Panc1 (cell line): ENCODE measurements at regions not wholly inside any gene's neighbourhood (a gene's known extent, or its start where the extent isn't known, plus 50 kb on each side); places are given as distances from the start of the nearest gene placed in this dataset.

Experiments
- ATAC-seq: fragments of 200-7000 bp; cut with Tn5 transposase; 2 replicates; pipeline ENCODE4 v1.9.1; 2020; ENCODE audit warnings: mild to moderate bottlenecking, moderate library complexity
- BruUV-seq: library from RNA; stranded (reverse); fragments of 400-500 nt; replicated peaks from 2 replicates; lab custom pipeline; 2021; lab: Mats Ljungman, UMichigan
- CTCF ChIA-PET: fragments of 300-600 bp; sonication (Branson Sonifier 250); formaldehyde crosslinking; loops from one replicate; lab custom pipeline; 2022; ENCODE audit warnings: antibody characterized with exemption; lab: Charles Lee
- POLR2A ChIA-PET: fragments of 300-600 bp; sonication (Branson Sonifier 250); formaldehyde crosslinking; loops from one replicate; lab custom pipeline; 2022; ENCODE audit warnings: antibody characterized with exemption; lab: Charles Lee
- DNase-seq: peaks from one replicate; pipeline ENCODE4 v3.0.0-alpha.2; 2010; ENCODE audit warnings: low read depth, low spot score
- H3K27ac ChIP-seq: 2 replicates; pipeline ENCODE4 v1.5.1; 2011; ENCODE audit warnings: mild to moderate bottlenecking, low read length, inconsistent platforms
- H3K27me3 ChIP-seq: fragments of 200-500 bp; sonication (Bioruptor generic); 2 replicates; pipeline ENCODE4 v1.6.0; 2014; ENCODE audit warnings: low read length, inconsistent platforms; ENCODE audit not compliant: control insufficient read depth, insufficient read depth
- H3K36me3 ChIP-seq: fragments of 200-500 bp; sonication (Bioruptor generic); 2 replicates; pipeline ENCODE4 v1.5.1; 2014; ENCODE audit warnings: inconsistent platforms, mild to moderate bottlenecking, low read length, moderate library complexity; ENCODE audit not compliant: control insufficient read depth, insufficient read depth
- H3K4me1 ChIP-seq: 2 replicates; pipeline ENCODE4 v1.5.1; 2011; ENCODE audit warnings: inconsistent platforms, mild to moderate bottlenecking, low read length, moderate library complexity; ENCODE audit not compliant: control insufficient read depth, insufficient read depth
- H3K4me3 ChIP-seq, 2 experiments: 2 replicates each; pipeline ENCODE4 v1.5.1; 2011 to 2012; ENCODE audit warnings: low read depth in 2 of 2, low read length in 2 of 2, mild to moderate bottlenecking in 2 of 2, inconsistent platforms in 1 of 2, moderate library complexity in 1 of 2
- H3K9me3 ChIP-seq: fragments of 200-500 bp; sonication (Bioruptor generic); 2 replicates; pipeline ENCODE4 v1.5.1; 2014; ENCODE audit warnings: low read depth, mild to moderate bottlenecking, inconsistent platforms, low read length, moderate library complexity; ENCODE audit not compliant: control insufficient read depth, insufficient read depth
- POLR2AphosphoS5 ChIP-seq: IDR thresholded peaks from 2 replicates; pipeline ENCODE4 v1.6.1; 2012; ENCODE audit warnings: mild to moderate bottlenecking, low read depth, low read length, moderate library complexity
- SIN3A ChIP-seq: IDR thresholded peaks from 2 replicates; pipeline ENCODE4 v1.6.1; 2012; ENCODE audit warnings: low read depth, mild to moderate bottlenecking, low read length, moderate library complexity, borderline replicate concordance; ENCODE audit not compliant: insufficient read depth
- TCF7L2 ChIP-seq: IDR thresholded peaks from 2 replicates; pipeline ENCODE4 v1.6.1; 2011; ENCODE audit warnings: mild to moderate bottlenecking, low read depth, low read length, inconsistent platforms
- in situ Hi-C: cut with HindIII; loops from 2 replicates; pipeline ENCODE4 v1.10.0; 2016; ENCODE audit warnings: low sequenced_read_pairs, low pct_unique_long_range_greater_than_20kb
- intact Hi-C: fragments of 100-400 bp; cut with micrococcal nuclease; formaldehyde crosslinking; loops from one replicate; pipeline ENCODE4 v1.10.0; 2022; ENCODE audit not compliant: unreplicated experiment
- TF ChIP-seq, protein P1 (sequence below): fragments of 450-650 bp; IDR thresholded peaks from 2 replicates; pipeline ENCODE4 v1.5.1; 2017; ENCODE audit warnings: mild to moderate bottlenecking
- TF ChIP-seq, protein P2 (sequence below), 2 experiments: IDR thresholded peaks; 2 replicates each; pipeline ENCODE4 v1.6.1; 2011 to 2012; ENCODE audit warnings: low read depth in 2 of 2, control low read depth in 1 of 2, low read length in 1 of 2, mild to moderate bottlenecking in 1 of 2, moderate library complexity in 1 of 2; ENCODE audit not compliant: insufficient read depth in 1 of 2

GRCh38 chr7:138278601-138279000 is 181.5 kb upstream of the TRIM24 start:
- ATAC-seq (no peak), DNase-seq (no peak)
- POLR2A ChIA-PET = no interaction called here
- in situ Hi-C loops = no loop called here
- intact Hi-C loops = no loop called here
- no TSS peak for BruUV-seq
- TF ChIP-seq TCF7L2 (no peak), SIN3A (no peak), POLR2AphosphoS5 (no peak)
- TF ChIP-seq, protein P1, sequence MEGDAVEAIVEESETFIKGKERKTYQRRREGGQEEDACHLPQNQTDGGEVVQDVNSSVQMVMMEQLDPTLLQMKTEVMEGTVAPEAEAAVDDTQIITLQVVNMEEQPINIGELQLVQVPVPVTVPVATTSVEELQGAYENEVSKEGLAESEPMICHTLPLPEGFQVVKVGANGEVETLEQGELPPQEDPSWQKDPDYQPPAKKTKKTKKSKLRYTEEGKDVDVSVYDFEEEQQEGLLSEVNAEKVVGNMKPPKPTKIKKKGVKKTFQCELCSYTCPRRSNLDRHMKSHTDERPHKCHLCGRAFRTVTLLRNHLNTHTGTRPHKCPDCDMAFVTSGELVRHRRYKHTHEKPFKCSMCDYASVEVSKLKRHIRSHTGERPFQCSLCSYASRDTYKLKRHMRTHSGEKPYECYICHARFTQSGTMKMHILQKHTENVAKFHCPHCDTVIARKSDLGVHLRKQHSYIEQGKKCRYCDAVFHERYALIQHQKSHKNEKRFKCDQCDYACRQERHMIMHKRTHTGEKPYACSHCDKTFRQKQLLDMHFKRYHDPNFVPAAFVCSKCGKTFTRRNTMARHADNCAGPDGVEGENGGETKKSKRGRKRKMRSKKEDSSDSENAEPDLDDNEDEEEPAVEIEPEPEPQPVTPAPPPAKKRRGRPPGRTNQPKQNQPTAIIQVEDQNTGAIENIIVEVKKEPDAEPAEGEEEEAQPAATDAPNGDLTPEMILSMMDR = no peak
- TF ChIP-seq, protein P2, sequence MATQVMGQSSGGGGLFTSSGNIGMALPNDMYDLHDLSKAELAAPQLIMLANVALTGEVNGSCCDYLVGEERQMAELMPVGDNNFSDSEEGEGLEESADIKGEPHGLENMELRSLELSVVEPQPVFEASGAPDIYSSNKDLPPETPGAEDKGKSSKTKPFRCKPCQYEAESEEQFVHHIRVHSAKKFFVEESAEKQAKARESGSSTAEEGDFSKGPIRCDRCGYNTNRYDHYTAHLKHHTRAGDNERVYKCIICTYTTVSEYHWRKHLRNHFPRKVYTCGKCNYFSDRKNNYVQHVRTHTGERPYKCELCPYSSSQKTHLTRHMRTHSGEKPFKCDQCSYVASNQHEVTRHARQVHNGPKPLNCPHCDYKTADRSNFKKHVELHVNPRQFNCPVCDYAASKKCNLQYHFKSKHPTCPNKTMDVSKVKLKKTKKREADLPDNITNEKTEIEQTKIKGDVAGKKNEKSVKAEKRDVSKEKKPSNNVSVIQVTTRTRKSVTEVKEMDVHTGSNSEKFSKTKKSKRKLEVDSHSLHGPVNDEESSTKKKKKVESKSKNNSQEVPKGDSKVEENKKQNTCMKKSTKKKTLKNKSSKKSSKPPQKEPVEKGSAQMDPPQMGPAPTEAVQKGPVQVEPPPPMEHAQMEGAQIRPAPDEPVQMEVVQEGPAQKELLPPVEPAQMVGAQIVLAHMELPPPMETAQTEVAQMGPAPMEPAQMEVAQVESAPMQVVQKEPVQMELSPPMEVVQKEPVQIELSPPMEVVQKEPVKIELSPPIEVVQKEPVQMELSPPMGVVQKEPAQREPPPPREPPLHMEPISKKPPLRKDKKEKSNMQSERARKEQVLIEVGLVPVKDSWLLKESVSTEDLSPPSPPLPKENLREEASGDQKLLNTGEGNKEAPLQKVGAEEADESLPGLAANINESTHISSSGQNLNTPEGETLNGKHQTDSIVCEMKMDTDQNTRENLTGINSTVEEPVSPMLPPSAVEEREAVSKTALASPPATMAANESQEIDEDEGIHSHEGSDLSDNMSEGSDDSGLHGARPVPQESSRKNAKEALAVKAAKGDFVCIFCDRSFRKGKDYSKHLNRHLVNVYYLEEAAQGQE (IDR thresholded peaks at IDR 0.05; ENCODE audit: insufficient read depth in 1 of 2, low read depth in 2 of 2, low read length in 1 of 2) = no peak
- no peaks in the 10 kb centered on the region for H3K36me3 ChIP-seq
- H3K27ac ChIP-seq = no peak overlapping the region
- CTCF ChIA-PET = no interaction called here
- no peaks in the 10 kb centered on the region for H3K4me1 ChIP-seq
- no peak overlapping the region for H3K4me3 ChIP-seq
- no peaks in the 10 kb centered on the region for H3K27me3 ChIP-seq
- no peaks in the 10 kb centered on the region for H3K9me3 ChIP-seq

DNA sequence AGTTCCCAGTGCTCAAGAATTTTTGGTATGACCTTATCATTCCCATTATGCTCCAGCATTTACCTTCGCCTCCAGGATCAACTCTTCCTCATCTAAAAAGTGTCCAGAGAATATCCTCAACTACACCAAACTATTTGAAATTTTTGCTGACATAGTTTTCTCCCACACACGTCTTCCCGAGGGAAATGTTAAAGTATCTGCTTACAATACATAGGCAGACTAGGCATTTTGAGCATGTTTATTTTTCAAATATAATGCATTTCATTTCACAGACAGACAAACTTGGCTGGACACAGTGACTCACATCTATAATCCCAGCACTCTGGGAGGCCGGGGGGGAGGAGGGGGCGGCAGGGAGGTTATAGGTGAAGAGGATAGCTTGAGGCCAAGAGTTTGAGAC is 177.1 kb upstream of the TRIM24 start:
- POLR2A ChIA-PET = no interaction called here
- in situ Hi-C loops = no loop called here
- CTCF ChIA-PET = no interaction called here
- no peaks in the 10 kb centered on the region for H3K9me3 ChIP-seq
- no peak overlapping the region for H3K27ac ChIP-seq
- no peaks in the 10 kb centered on the region for H3K36me3 ChIP-seq
- no peaks in the 10 kb centered on the region for H3K4me1 ChIP-seq
- intact Hi-C loops = no loop called here
- no peak overlapping the region for H3K4me3 ChIP-seq
- no peak for DNase-seq
- TF ChIP-seq TCF7L2 (no peak), SIN3A (no peak), POLR2AphosphoS5 (no peak)
- TF ChIP-seq, protein P2 (IDR thresholded peaks at IDR 0.05; ENCODE audit: insufficient read depth in 1 of 2, low read depth in 2 of 2, low read length in 1 of 2) = no peak
- TF ChIP-seq, protein P1 = no peak
- H3K27me3 ChIP-seq = no peaks in the 10 kb centered on the region
- BruUV-seq = no TSS peak
- no peak for ATAC-seq
